ENCODE measurements at regions not wholly inside any gene's neighbourhood (a gene's known extent, or its start where the extent isn't known, plus 50 kb on each side); places are given as distances from the start of the nearest gene placed in this dataset.

- TF ChIP-seq, protein P1, sequence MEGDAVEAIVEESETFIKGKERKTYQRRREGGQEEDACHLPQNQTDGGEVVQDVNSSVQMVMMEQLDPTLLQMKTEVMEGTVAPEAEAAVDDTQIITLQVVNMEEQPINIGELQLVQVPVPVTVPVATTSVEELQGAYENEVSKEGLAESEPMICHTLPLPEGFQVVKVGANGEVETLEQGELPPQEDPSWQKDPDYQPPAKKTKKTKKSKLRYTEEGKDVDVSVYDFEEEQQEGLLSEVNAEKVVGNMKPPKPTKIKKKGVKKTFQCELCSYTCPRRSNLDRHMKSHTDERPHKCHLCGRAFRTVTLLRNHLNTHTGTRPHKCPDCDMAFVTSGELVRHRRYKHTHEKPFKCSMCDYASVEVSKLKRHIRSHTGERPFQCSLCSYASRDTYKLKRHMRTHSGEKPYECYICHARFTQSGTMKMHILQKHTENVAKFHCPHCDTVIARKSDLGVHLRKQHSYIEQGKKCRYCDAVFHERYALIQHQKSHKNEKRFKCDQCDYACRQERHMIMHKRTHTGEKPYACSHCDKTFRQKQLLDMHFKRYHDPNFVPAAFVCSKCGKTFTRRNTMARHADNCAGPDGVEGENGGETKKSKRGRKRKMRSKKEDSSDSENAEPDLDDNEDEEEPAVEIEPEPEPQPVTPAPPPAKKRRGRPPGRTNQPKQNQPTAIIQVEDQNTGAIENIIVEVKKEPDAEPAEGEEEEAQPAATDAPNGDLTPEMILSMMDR (IDR thresholded peaks at IDR 0.05; ENCODE audit: borderline replicate concordance, insufficient read depth, low read depth, low read length): no peak
- no peak overlapping the region for H3K4me3 ChIP-seq (ENCODE audit: low read depth, low read length)
These were observed 2698.7 kb downstream of the PCDH9 start for GRCh38 chr13:64531400-64531799.

- TF ChIP-seq, protein P1 (IDR thresholded peaks at IDR 0.05; ENCODE audit: borderline replicate concordance, insufficient read depth, low read depth, low read length): peak; percentile 36; the same call in 1 of the 2 replicates
- H3K4me3 ChIP-seq (ENCODE audit: low read depth, low read length): no peak overlapping the region
These were observed 2700.2 kb downstream of the PCDH9 start for GRCh38 chr13:64529874-64530485.

- no peak overlapping the region for H3K4me3 ChIP-seq (ENCODE audit: low read depth, low read length)
- TF ChIP-seq, protein P1 (IDR thresholded peaks at IDR 0.05; ENCODE audit: borderline replicate concordance, insufficient read depth, low read depth, low read length): no peak
These were observed 2701.3 kb downstream of the PCDH9 start for GRCh38 chr13:64528838-64529237.

GRCh38 chr13:64527561-64527960, 2702.6 kb downstream of the PCDH9 start:
- H3K4me3 ChIP-seq (ENCODE audit: low read depth, low read length): no peak overlapping the region
- TF ChIP-seq, protein P1 (IDR thresholded peaks at IDR 0.05; ENCODE audit: borderline replicate concordance, insufficient read depth, low read depth, low read length): no peak

DNA sequence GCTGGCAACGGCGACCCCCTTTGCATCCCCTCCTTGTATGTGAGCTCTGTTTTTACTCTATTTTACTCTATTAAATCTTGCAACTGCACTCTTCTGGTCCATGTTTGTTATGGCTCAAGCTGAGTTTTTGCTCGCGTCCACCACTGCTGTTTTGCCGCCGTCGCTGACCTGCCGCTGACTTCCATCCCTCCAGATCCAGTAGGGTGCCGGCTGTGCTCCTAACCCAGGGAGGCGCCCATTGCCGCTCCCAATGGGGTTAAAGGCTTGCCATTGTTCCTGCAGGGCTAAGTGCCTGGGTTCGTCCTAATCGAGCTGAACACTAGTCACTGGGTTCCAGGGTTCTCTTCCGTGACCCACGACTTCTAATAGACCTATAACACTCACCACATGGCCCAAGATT, 2704.4 kb downstream of the PCDH9 start:
- H3K4me3 ChIP-seq (ENCODE audit: low read depth, low read length): no peak overlapping the region
- TF ChIP-seq, protein P1 (IDR thresholded peaks at IDR 0.05; ENCODE audit: borderline replicate concordance, insufficient read depth, low read depth, low read length): no peak

GRCh38 chr13:64510747-64511146, 2719.4 kb downstream of the PCDH9 start:
- no peak overlapping the region for H3K4me3 ChIP-seq (ENCODE audit: low read depth, low read length)
- TF ChIP-seq, protein P1 (IDR thresholded peaks at IDR 0.05; ENCODE audit: borderline replicate concordance, insufficient read depth, low read depth, low read length): no peak

DNA sequence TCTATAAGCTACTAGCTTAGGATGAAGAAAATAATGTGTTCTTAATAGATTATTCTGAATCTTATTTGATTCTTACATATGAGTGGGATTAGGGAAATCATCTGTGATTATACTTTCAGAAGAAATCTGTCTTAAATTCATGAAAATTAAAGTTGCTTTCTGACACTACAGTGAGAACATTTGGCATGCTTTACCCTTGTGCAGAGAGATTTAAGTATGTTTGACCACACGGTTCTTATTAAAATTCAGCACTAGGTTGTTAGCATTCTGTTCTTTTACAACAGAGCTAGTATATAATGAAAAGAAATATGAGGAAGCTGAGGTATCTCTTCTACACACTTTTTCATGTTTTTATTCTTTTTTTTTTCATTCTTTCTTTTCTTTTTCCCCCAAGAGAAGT, 2723.9 kb downstream of the PCDH9 start:
- TF ChIP-seq, protein P1 (IDR thresholded peaks at IDR 0.05; ENCODE audit: borderline replicate concordance, insufficient read depth, low read depth, low read length): no peak
- no peak overlapping the region for H3K4me3 ChIP-seq (ENCODE audit: low read depth, low read length)
